Neural cell (in vitro differentiated cells): ENCODE measurements at regions not wholly inside any gene's neighbourhood (a gene's known extent, or its start where the extent isn't known, plus 50 kb on each side); places are given as distances from the start of the nearest gene placed in this dataset.

Experiments
- EZH2 ChIP-seq: fragments of 200-600, 300-800 bp; shearing (Covaris generic), sonication (generic); IDR thresholded peaks from 2 replicates; pipeline ENCODE4 v1.6.1; 2014; ENCODE audit warnings: antibody characterized with exemption, low read length, borderline replicate concordance, mild to moderate bottlenecking; ENCODE audit not compliant: insufficient read depth, poor library complexity, severe bottlenecking
- RAD21 ChIP-seq: fragments of 450-650 bp; conservative IDR thresholded peaks from 2 replicates; pipeline ENCODE4 v1.6.1; 2014; ENCODE audit warnings: antibody characterized with exemption, mild to moderate bottlenecking, moderate library complexity
- TAF1 ChIP-seq: IDR thresholded peaks from 2 replicates; pipeline ENCODE4 v1.6.1; 2012; ENCODE audit warnings: low read depth
- TF ChIP-seq, protein P1 (sequence below): fragments of 450-650 bp; IDR thresholded peaks from 2 replicates; pipeline ENCODE4 v1.5.1; 2014; ENCODE audit warnings: antibody characterized with exemption, mild to moderate bottlenecking, moderate library complexity; ENCODE audit not compliant: poor library complexity, severe bottlenecking
- TF ChIP-seq, protein P2 (sequence below): IDR thresholded peaks from 2 replicates; pipeline ENCODE4 v1.6.1; 2012; ENCODE audit warnings: borderline replicate concordance

GRCh38 chr20:12211361-12211760, 293.7 kb downstream of the BTBD3 start:
- no peak for TF ChIP-seq RAD21
- TF ChIP-seq, protein P1, sequence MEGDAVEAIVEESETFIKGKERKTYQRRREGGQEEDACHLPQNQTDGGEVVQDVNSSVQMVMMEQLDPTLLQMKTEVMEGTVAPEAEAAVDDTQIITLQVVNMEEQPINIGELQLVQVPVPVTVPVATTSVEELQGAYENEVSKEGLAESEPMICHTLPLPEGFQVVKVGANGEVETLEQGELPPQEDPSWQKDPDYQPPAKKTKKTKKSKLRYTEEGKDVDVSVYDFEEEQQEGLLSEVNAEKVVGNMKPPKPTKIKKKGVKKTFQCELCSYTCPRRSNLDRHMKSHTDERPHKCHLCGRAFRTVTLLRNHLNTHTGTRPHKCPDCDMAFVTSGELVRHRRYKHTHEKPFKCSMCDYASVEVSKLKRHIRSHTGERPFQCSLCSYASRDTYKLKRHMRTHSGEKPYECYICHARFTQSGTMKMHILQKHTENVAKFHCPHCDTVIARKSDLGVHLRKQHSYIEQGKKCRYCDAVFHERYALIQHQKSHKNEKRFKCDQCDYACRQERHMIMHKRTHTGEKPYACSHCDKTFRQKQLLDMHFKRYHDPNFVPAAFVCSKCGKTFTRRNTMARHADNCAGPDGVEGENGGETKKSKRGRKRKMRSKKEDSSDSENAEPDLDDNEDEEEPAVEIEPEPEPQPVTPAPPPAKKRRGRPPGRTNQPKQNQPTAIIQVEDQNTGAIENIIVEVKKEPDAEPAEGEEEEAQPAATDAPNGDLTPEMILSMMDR = no peak
- no peak for TF ChIP-seq EZH2
- TF ChIP-seq TAF1 = no peak
- TF ChIP-seq, protein P2, sequence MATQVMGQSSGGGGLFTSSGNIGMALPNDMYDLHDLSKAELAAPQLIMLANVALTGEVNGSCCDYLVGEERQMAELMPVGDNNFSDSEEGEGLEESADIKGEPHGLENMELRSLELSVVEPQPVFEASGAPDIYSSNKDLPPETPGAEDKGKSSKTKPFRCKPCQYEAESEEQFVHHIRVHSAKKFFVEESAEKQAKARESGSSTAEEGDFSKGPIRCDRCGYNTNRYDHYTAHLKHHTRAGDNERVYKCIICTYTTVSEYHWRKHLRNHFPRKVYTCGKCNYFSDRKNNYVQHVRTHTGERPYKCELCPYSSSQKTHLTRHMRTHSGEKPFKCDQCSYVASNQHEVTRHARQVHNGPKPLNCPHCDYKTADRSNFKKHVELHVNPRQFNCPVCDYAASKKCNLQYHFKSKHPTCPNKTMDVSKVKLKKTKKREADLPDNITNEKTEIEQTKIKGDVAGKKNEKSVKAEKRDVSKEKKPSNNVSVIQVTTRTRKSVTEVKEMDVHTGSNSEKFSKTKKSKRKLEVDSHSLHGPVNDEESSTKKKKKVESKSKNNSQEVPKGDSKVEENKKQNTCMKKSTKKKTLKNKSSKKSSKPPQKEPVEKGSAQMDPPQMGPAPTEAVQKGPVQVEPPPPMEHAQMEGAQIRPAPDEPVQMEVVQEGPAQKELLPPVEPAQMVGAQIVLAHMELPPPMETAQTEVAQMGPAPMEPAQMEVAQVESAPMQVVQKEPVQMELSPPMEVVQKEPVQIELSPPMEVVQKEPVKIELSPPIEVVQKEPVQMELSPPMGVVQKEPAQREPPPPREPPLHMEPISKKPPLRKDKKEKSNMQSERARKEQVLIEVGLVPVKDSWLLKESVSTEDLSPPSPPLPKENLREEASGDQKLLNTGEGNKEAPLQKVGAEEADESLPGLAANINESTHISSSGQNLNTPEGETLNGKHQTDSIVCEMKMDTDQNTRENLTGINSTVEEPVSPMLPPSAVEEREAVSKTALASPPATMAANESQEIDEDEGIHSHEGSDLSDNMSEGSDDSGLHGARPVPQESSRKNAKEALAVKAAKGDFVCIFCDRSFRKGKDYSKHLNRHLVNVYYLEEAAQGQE = no peak
